IMR-90 (cell line): ENCODE measurements at regions not wholly inside any gene's neighbourhood (a gene's known extent, or its start where the extent isn't known, plus 50 kb on each side); places are given as distances from the start of the nearest gene placed in this dataset.

Experiments used
- BHLHE40 ChIP-seq: fragments of 150-350 bp; IDR thresholded peaks from 2 replicates; pipeline ENCODE4 v1.6.1; 2016; ENCODE audit warnings: mild to moderate bottlenecking, low read depth, low read length
- CHD1 ChIP-seq: IDR thresholded peaks from 2 replicates; pipeline ENCODE4 v1.6.1; 2012; ENCODE audit warnings: low read depth, low read length, improper control_type of control experiment
- CTCF ChIP-seq: conservative IDR thresholded peaks from 2 replicates; pipeline ENCODE4 v1.5.1; 2012; ENCODE audit warnings: mild to moderate bottlenecking, low read depth, low read length, improper control_type of control experiment
- FOS ChIP-seq: fragments of 150-350 bp; IDR thresholded peaks from 2 replicates; pipeline ENCODE4 v1.6.1; 2016; ENCODE audit warnings: low read depth, low read length
- MAFK ChIP-seq: IDR thresholded peaks from 2 replicates; pipeline ENCODE4 v1.6.1; 2012; ENCODE audit warnings: low read depth, low read length, improper control_type of control experiment
- MXI1 ChIP-seq: IDR thresholded peaks from 2 replicates; pipeline ENCODE4 v1.6.1; 2012; ENCODE audit warnings: low read depth, mild to moderate bottlenecking, low read length, moderate library complexity, borderline replicate concordance
- POLR2A ChIP-seq: IDR thresholded peaks from 2 replicates; pipeline ENCODE4 v1.6.1; 2012; ENCODE audit warnings: mild to moderate bottlenecking, low read depth, low read length
- RAD21 ChIP-seq: IDR thresholded peaks from 2 replicates; pipeline ENCODE4 v1.6.1; 2012; ENCODE audit warnings: low read length, improper control_type of control experiment
- RCOR1 ChIP-seq: IDR thresholded peaks from 2 replicates; pipeline ENCODE4 v1.6.1; 2012; ENCODE audit warnings: mild to moderate bottlenecking, low read length, improper control_type of control experiment; ENCODE audit not compliant: insufficient replicate concordance
- RFX5 ChIP-seq: IDR thresholded peaks from 2 replicates; pipeline ENCODE4 v1.8.0; 2012; ENCODE audit warnings: low read depth, mild to moderate bottlenecking, low read length, moderate library complexity
- SMC3 ChIP-seq: fragments of 150-350 bp; IDR thresholded peaks from 2 replicates; pipeline ENCODE4 v1.6.1; 2016; ENCODE audit warnings: low read depth, mild to moderate bottlenecking, antibody characterized with exemption, low read length, moderate library complexity

DNA sequence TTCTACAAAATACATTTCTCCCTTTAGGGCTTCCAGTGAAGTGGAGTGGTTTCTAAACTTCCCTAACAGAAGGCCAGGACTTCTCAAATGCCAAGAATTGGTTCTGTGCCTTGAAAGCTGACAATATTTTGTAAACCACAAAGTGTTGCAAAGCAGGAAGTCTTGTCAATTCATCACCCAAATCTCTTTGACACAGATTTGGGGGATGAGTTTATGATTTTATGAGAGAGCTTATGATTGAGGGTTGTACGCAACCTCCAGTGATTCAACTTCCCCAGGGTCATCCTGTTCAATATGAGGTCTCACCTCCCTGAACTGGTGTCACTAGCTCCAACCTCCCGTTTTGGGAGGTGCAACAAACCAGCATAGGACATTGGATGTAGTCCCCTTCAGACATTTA lies 83.7 kb downstream of the PRLHR start:
- TF ChIP-seq CTCF (no peak), FOS (no peak), RCOR1 (no peak), MXI1 (no peak), CHD1 (no peak), BHLHE40 (no peak), MAFK (no peak), SMC3 (no peak), POLR2A (no peak), RAD21 (no peak), RFX5 (no peak)
